Middle frontal gyrus (tissue), 1 donor: ENCODE measurements at regions not wholly inside any gene's neighbourhood (a gene's known extent, or its start where the extent isn't known, plus 50 kb on each side); places are given as distances from the start of the nearest gene placed in this dataset.
"Not testable (repeated sequence)": the region's sequence is repeated elsewhere in the genome, so short reads cannot be mapped to it uniquely, and the experiment has no call there.

Experiments
- DNase-seq: peaks from one replicate; pipeline ENCODE4 v3.0.0-alpha.2; 2015; ENCODE audit warnings: low spot score; ENCODE audit errors: extremely low spot score

GRCh38 chr15:87753539-87753938, 503.0 kb downstream of the NTRK3 start:
- DNase-seq = no peak

GRCh38 chr15:87752250-87752951, 504.1 kb downstream of the NTRK3 start:
- DNase-seq = no peak

GRCh38 chr15:87748483-87748882, 508.1 kb downstream of the NTRK3 start:
- no peak for DNase-seq

- DNase-seq = no peak
Measured at GRCh38 chr15:87747087-87747486, 509.5 kb downstream of the NTRK3 start.

GRCh38 chr15:87746333-87746732, 510.2 kb downstream of the NTRK3 start:
- no peak for DNase-seq

GRCh38 chr15:87744815-87745214, 511.7 kb downstream of the NTRK3 start:
- DNase-seq = no peak

- DNase-seq = no peak
Measured at GRCh38 chr15:87743562-87743961, 513.0 kb downstream of the NTRK3 start.

- no peak for DNase-seq
Measured at GRCh38 chr15:87741350-87741749, 515.2 kb downstream of the NTRK3 start.

GRCh38 chr15:87740655-87741344, 515.7 kb downstream of the NTRK3 start:
- no peak for DNase-seq

- DNase-seq = no peak
Measured at GRCh38 chr15:87739866-87740265, 516.7 kb downstream of the NTRK3 start.

GRCh38 chr15:87739081-87739480, 517.5 kb downstream of the NTRK3 start:
- no peak for DNase-seq

- not testable (repeated sequence) for DNase-seq
Measured at GRCh38 chr15:87737460-87737859, 519.1 kb downstream of the NTRK3 start.

- DNase-seq = no peak
Measured at GRCh38 chr15:87736891-87737389, 519.6 kb downstream of the NTRK3 start.

- no peak for DNase-seq
Measured at GRCh38 chr15:87736401-87736800, 520.1 kb downstream of the NTRK3 start.

GRCh38 chr15:87735522-87735921, 521.0 kb downstream of the NTRK3 start:
- no peak for DNase-seq

- DNase-seq = no peak
Measured at GRCh38 chr15:87734571-87735373, 521.8 kb downstream of the NTRK3 start.

- no peak for DNase-seq
Measured at GRCh38 chr15:87733977-87734376, 522.6 kb downstream of the NTRK3 start.

GRCh38 chr15:87733541-87733941, 523.0 kb downstream of the NTRK3 start:
- DNase-seq = no peak

- DNase-seq = no peak
Measured at GRCh38 chr15:87732976-87733375, 523.6 kb downstream of the NTRK3 start.

GRCh38 chr15:87731630-87732029, 524.9 kb downstream of the NTRK3 start:
- DNase-seq = no peak

GRCh38 chr15:87730706-87731105, 525.8 kb downstream of the NTRK3 start:
- DNase-seq = no peak

GRCh38 chr15:87728998-87729397, 527.5 kb downstream of the NTRK3 start:
- no peak for DNase-seq
